ENCODE measurements at regions not wholly inside any gene's neighbourhood (a gene's known extent, or its start where the extent isn't known, plus 50 kb on each side); places are given as distances from the start of the nearest gene placed in this dataset.

DNA sequence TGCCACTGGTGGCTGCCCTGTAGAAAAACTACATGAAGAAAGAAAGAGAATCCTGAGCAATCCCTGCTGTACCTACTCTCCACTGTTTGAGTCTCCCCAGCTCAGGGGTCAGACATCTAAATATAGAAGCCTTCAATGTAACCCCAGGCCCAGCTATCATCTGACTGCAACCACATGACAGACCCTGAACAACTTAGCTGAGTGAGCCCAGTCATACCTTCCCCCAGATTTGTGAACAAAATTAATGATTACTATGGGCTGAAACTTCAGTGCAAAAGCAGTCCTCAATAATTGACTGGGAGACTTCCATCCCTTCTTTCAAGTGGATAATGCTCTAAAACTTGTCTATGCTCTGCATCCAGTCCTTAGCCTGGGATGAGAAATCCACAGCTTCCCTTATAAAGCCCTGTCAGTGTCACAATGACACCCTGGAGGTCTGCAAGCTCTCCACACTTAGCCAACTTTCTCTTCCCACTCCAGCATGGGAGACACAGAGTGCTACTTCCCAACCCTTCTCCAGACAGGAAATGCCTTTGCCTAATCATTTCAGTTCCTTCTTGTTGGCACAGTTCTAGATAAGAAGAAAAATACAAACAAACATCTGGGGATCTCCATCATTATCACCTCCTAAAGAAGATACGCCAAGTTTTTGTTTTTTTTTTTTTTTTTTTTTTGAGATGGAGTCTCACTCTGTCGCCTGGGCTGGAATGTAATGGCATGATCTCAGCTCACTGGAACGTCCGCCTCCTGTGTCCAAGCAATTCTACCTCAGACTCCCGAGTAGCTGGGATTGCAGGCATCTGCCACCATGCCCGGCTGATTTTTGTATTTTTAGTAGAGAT lies 198.5 kb upstream of the GADL1 start:
- no peak for TF ChIP-seq GATA2 (IDR thresholded peaks at IDR 0.05; ENCODE audit: low read depth, low read length)
- TF ChIP-seq GATA3 (IDR thresholded peaks at IDR 0.05; ENCODE audit: low read depth, low read length) = no peak

Data from SH-SY5Y (cell line).